HFF-Myc (cell line): ENCODE measurements at regions not wholly inside any gene's neighbourhood (a gene's known extent, or its start where the extent isn't known, plus 50 kb on each side); places are given as distances from the start of the nearest gene placed in this dataset.

Experiments used
- DNase-seq: peaks from one replicate; pipeline ENCODE4 v3.0.0-alpha.2; 2011; ENCODE audit warnings: low read depth; ENCODE audit errors: extremely low read depth
- H3K4me3 ChIP-seq: replicated peaks from 2 replicates; pipeline ENCODE4 v1.5.1; 2011; ENCODE audit warnings: low read depth, mild to moderate bottlenecking, control low read depth, low read length
- CTCF ChIP-seq: IDR thresholded peaks from 2 replicates; pipeline ENCODE4 v1.5.1; 2012; ENCODE audit warnings: mild to moderate bottlenecking, low read depth, low read length, control low read depth; ENCODE audit errors: missing control alignments

GRCh38 chr7:115546790-115547189 is 483.8 kb downstream of the TFEC start:
- no peak for TF ChIP-seq CTCF
- no peak overlapping the region for H3K4me3 ChIP-seq
- no peak for DNase-seq

- TF ChIP-seq CTCF, result no peak
- no peak for DNase-seq
- no peak overlapping the region for H3K4me3 ChIP-seq
Measured at GRCh38 chr7:115533785-115534184, 496.8 kb downstream of the TFEC start.

GRCh38 chr7:115526278-115526677 is 504.3 kb downstream of the TFEC start:
- no peak for TF ChIP-seq CTCF
- no peak overlapping the region for H3K4me3 ChIP-seq
- no peak for DNase-seq

- DNase-seq, result no peak
- TF ChIP-seq CTCF, result no peak
- H3K4me3 ChIP-seq, result no peak overlapping the region
Measured at GRCh38 chr7:115522174-115522573, 508.4 kb downstream of the TFEC start.

GRCh38 chr7:115516341-115516740 is 514.2 kb downstream of the TFEC start:
- DNase-seq, result no peak
- no peak overlapping the region for H3K4me3 ChIP-seq
- TF ChIP-seq CTCF, result no peak

- no peak overlapping the region for H3K4me3 ChIP-seq
- no peak for DNase-seq
- no peak for TF ChIP-seq CTCF
Measured at GRCh38 chr7:115511330-115511729, 519.2 kb downstream of the TFEC start.

- DNase-seq, result no peak
- TF ChIP-seq CTCF, result no peak
- H3K4me3 ChIP-seq, result no peak overlapping the region
Measured at GRCh38 chr7:115505136-115505535, 525.4 kb downstream of the TFEC start.
